ENCODE measurements at regions not wholly inside any gene's neighbourhood (a gene's known extent, or its start where the extent isn't known, plus 50 kb on each side); places are given as distances from the start of the nearest gene placed in this dataset.
A peak's percentile ranks its signal among the peaks of the same experiment; 100 is the strongest.

GRCh38 chr4:59086410-59086809, 1976.2 kb upstream of the IGFBP7 start:
- Histone ChIP-seq H3K9ac (ENCODE audit: low read depth, low read length) (no peak overlapping the region), H3K36me3 (ENCODE audit: insufficient read depth, low read length) (no peaks in the 10 kb centered on the region), H3K27me3 (ENCODE audit: insufficient read depth, low read length) (no peaks in the 10 kb centered on the region), H3K4me3 (ENCODE audit: low read length) (no peak overlapping the region), H3K4me1 (ENCODE audit: insufficient read depth, low read length) (no peaks in the 10 kb centered on the region), H3K9me3 (ENCODE audit: insufficient read depth, low read depth, low read length) (no peaks in the 10 kb centered on the region), H3K27ac (ENCODE audit: low read depth, low read length) (no peak overlapping the region)
- 100% methylated on average over 2 of the region's 3 CpGs for WGBS

- WGBS: 90% methylated on average over 11 of the region's 12 CpGs
- H3K4me3 ChIP-seq (ENCODE audit: low read length): no peak overlapping the region
- H3K36me3 ChIP-seq (ENCODE audit: insufficient read depth, low read length): no peaks in the 10 kb centered on the region
- no peak overlapping the region; the same call in 1 of the 2 replicates for H3K27ac ChIP-seq (ENCODE audit: low read depth, low read length)
- no peak overlapping the region for H3K9ac ChIP-seq (ENCODE audit: low read depth, low read length)
- H3K9me3 ChIP-seq (ENCODE audit: insufficient read depth, low read depth, low read length): no peaks in the 10 kb centered on the region
- H3K4me1 ChIP-seq (ENCODE audit: insufficient read depth, low read length): no peaks in the 10 kb centered on the region
- no peaks in the 10 kb centered on the region for H3K27me3 ChIP-seq (ENCODE audit: insufficient read depth, low read length)
Measured at GRCh38 chr4:59091146-59092142, 1981.3 kb upstream of the IGFBP7 start.

DNA sequence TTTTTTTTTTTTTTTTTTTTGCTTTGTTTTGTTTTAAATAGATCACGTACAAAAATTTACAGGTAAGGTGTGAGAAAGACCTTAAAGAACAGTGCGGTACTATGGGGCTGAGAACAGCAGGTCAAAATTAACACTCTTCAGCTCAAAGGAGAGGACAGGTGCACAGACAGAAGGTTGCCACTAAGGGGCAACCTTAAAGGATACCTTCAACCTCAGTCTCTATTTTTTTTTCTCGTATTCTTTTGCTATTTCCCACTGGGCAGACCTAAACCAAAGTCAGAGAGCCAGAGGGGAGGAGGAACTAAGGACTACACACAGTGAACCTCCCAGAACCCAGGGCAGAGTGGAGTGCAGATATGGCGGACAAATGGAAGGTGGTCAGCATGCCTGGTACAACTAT, 1984.3 kb upstream of the IGFBP7 start:
- H3K36me3 ChIP-seq (ENCODE audit: insufficient read depth, low read length): no peaks in the 10 kb centered on the region
- no peak overlapping the region for H3K27ac ChIP-seq (ENCODE audit: low read depth, low read length)
- no peaks in the 10 kb centered on the region for H3K9me3 ChIP-seq (ENCODE audit: insufficient read depth, low read depth, low read length)
- no peaks in the 10 kb centered on the region for H3K27me3 ChIP-seq (ENCODE audit: insufficient read depth, low read length)
- WGBS: 84% methylated on average over 4 of the region's 4 CpGs
- H3K9ac ChIP-seq (ENCODE audit: low read depth, low read length): no peak overlapping the region
- no peaks in the 10 kb centered on the region for H3K4me1 ChIP-seq (ENCODE audit: insufficient read depth, low read length)
- H3K4me3 ChIP-seq (ENCODE audit: low read length): no peak overlapping the region

- Histone ChIP-seq H3K36me3 (ENCODE audit: insufficient read depth, low read length) (no peaks in the 10 kb centered on the region), H3K4me1 (ENCODE audit: insufficient read depth, low read length) (no peaks in the 10 kb centered on the region), H3K27me3 (ENCODE audit: insufficient read depth, low read length) (no peaks in the 10 kb centered on the region), H3K27ac (ENCODE audit: low read depth, low read length) (no peak overlapping the region), H3K9me3 (ENCODE audit: insufficient read depth, low read depth, low read length) (no peaks in the 10 kb centered on the region), H3K9ac (ENCODE audit: low read depth, low read length) (no peak overlapping the region), H3K4me3 (ENCODE audit: low read length) (no peak overlapping the region)
- WGBS: 100% methylated on average over 1 of the region's 2 CpGs
Measured at GRCh38 chr4:59102311-59102710, 1992.1 kb upstream of the IGFBP7 start.

DNA sequence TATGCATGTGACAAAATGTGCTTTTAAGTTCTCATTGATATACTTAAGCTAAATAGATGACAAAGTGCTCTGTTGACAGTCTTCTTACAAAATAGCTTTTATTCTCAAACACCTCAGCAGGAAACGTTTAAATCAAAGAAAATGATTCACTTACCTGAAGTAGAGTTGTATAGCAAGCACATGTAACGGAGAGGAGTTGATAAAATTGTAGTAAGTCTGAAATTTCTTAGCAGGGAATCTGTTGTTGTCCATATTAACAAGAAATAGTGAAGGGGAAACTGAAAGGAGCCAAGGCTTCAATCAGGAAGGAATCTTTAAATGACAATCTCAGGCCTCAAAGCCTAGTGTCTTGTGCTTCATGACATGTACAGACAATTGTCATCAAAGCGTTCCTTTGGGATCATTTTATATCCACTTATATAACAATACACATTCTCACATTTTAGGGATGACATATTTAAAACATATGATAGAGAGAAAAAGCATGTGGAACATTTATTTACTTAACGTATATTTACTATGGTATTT, 2010.2 kb upstream of the IGFBP7 start:
- 86% methylated on average over 3 of the region's 4 CpGs for WGBS
- Histone ChIP-seq H3K4me3 (ENCODE audit: low read length) (no peak overlapping the region), H3K27me3 (ENCODE audit: insufficient read depth, low read length) (no peaks in the 10 kb centered on the region), H3K36me3 (ENCODE audit: insufficient read depth, low read length) (no peaks in the 10 kb centered on the region), H3K4me1 (ENCODE audit: insufficient read depth, low read length) (peaks cover 16% of the 10 kb centered on the region; the same call in 1 of the 2 replicates), H3K9ac (ENCODE audit: low read depth, low read length) (no peak overlapping the region), H3K9me3 (ENCODE audit: insufficient read depth, low read depth, low read length) (no peaks in the 10 kb centered on the region), H3K27ac (ENCODE audit: low read depth, low read length) (no peak overlapping the region)

DNA sequence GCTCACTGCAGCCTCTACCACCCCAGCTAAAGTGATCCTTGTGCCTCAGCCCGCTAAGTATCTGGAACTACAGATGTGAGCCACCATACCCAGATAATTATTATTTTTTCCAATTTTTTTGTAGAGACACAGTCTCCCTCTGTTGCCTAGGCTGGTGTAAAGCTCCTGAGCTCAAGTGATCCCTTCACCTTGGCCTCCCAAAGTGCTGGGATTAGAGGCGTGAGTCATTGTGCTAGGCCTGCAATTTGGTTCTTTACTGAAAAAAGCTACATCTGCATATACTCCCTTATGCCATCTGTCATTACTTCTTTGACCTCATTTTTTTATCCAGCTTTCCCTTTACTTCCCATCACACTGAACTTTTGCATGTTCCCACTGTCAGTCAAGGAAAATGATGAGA, 2012.4 kb upstream of the IGFBP7 start:
- Histone ChIP-seq H3K9ac (ENCODE audit: low read depth, low read length) (no peak overlapping the region), H3K36me3 (ENCODE audit: insufficient read depth, low read length) (no peaks in the 10 kb centered on the region), H3K4me3 (ENCODE audit: low read length) (no peak overlapping the region), H3K27ac (ENCODE audit: low read depth, low read length) (no peak overlapping the region), H3K27me3 (ENCODE audit: insufficient read depth, low read length) (no peaks in the 10 kb centered on the region), H3K4me1 (ENCODE audit: insufficient read depth, low read length) (peaks cover 16% of the 10 kb centered on the region; the same call in 1 of the 2 replicates), H3K9me3 (ENCODE audit: insufficient read depth, low read depth, low read length) (no peaks in the 10 kb centered on the region)
- 81% methylated on average over 1 of the region's 2 CpGs for WGBS

GRCh38 chr4:59126159-59126558, 2016.0 kb upstream of the IGFBP7 start:
- Histone ChIP-seq H3K4me1 (ENCODE audit: insufficient read depth, low read length) (no peaks in the 10 kb centered on the region), H3K27ac (ENCODE audit: low read depth, low read length) (no peak overlapping the region), H3K36me3 (ENCODE audit: insufficient read depth, low read length) (no peaks in the 10 kb centered on the region), H3K9ac (ENCODE audit: low read depth, low read length) (no peak overlapping the region), H3K27me3 (ENCODE audit: insufficient read depth, low read length) (no peaks in the 10 kb centered on the region), H3K4me3 (ENCODE audit: low read length) (no peak overlapping the region), H3K9me3 (ENCODE audit: insufficient read depth, low read depth, low read length) (no peaks in the 10 kb centered on the region)
- 94% methylated on average over 3 of the region's 4 CpGs for WGBS

DNA sequence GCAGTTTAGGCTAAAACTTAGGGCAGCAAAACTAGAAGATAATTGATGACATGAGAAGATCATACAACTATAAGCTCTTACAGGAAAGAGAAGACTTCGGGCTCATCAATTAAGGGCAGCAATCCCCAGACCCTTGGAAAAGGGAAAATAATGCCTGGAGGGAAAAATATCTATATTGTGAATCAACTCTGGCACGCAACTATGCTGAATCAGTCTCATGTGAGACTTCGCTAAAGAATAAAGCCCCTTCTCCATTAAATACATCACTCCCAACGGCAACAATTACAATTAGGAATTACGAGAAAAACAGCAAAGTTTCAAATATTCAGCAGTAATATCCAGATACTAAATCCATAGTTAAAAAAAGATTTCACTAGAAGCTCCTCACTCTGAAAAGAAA, 2016.8 kb upstream of the IGFBP7 start:
- no peak overlapping the region for H3K4me3 ChIP-seq (ENCODE audit: low read length)
- WGBS: 96% methylated on average over 5 of the region's 5 CpGs
- no peak overlapping the region for H3K9ac ChIP-seq (ENCODE audit: low read depth, low read length)
- no peaks in the 10 kb centered on the region for H3K27me3 ChIP-seq (ENCODE audit: insufficient read depth, low read length)
- no peaks in the 10 kb centered on the region for H3K36me3 ChIP-seq (ENCODE audit: insufficient read depth, low read length)
- no peaks in the 10 kb centered on the region for H3K9me3 ChIP-seq (ENCODE audit: insufficient read depth, low read depth, low read length)
- H3K4me1 ChIP-seq (ENCODE audit: insufficient read depth, low read length): no peaks in the 10 kb centered on the region
- H3K27ac ChIP-seq (ENCODE audit: low read depth, low read length): no peak overlapping the region

DNA sequence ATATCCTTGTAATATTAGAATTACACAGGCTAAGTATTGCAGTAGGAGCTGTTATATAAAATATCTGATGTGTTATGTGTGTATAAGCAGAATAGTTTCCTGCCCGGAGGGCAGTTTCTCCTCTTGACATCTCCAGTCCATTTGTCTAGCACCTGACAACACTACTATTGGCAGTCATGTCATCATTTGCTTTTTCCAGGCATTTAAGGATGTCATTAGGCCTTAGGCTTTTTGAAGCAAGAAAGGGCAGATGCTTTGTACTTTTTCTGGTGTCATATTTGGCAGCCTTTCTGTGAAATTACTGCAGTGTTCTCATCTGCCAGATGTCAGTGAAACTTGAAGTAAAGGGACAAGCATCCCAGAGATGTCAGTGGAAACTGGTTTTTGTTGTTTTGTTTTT, 2017.6 kb upstream of the IGFBP7 start:
- 100% methylated on average over 1 of the region's 1 CpG for WGBS
- H3K27ac ChIP-seq (ENCODE audit: low read depth, low read length): no peak overlapping the region

DNA sequence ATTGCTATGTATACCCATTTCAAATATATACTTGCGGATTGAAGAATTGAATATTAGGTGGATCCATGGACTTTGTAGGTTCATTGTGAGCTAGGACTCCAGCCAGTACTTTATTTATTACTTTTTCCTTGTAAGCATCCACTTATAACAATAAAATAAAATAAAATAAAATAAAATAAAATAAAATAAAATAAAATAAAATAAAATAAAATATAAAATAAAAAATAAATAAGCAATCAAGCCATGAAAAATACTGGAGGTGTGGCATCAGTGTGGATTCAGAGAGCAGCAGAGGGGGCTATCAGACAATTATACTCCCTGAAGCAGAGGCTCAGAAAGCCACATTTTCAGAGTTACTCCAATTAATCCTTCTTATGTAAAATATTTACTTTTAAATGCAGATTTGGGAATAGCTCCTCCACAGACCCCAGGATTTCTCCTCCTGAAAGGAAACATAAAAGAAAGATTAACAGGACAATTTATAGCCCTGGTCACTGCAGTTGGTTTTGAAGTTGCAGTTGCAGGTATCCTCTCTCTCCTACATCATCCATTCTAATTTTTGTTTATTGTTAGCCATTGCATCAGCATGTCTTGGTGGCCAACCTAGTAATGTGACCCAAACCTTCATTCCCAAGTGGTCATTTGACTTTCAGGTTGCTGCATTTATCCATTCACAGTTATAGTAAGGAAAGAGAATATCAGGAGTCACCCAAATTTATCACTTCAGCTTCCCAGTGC, 2025.2 kb upstream of the IGFBP7 start:
- WGBS: no CpG with 5 or more reads among the region's 1 CpG
- H3K27me3 ChIP-seq (ENCODE audit: insufficient read depth, low read length): no peaks in the 10 kb centered on the region

More for the DNA sequence above, 2017.6 kb upstream of the IGFBP7 start:
- H3K4me1 ChIP-seq (ENCODE audit: insufficient read depth, low read length): no peaks in the 10 kb centered on the region
- H3K27me3 ChIP-seq (ENCODE audit: insufficient read depth, low read length): no peaks in the 10 kb centered on the region
- H3K9ac ChIP-seq (ENCODE audit: low read depth, low read length): no peak overlapping the region
- H3K4me3 ChIP-seq (ENCODE audit: low read length): no peak overlapping the region
- H3K36me3 ChIP-seq (ENCODE audit: insufficient read depth, low read length): no peaks in the 10 kb centered on the region
- H3K9me3 ChIP-seq (ENCODE audit: insufficient read depth, low read depth, low read length): no peaks in the 10 kb centered on the region

GRCh38 chr4:59161249-59161648, 2038.9 kb upstream of the ADGRL3 start:
- WGBS: 78% methylated on average over 6 of the region's 6 CpGs
- Histone ChIP-seq H3K9me3 (ENCODE audit: insufficient read depth, low read depth, low read length) (no peaks in the 10 kb centered on the region), H3K27me3 (ENCODE audit: insufficient read depth, low read length) (no peaks in the 10 kb centered on the region), H3K4me1 (ENCODE audit: insufficient read depth, low read length) (peaks cover 20% of the 10 kb centered on the region), H3K9ac (ENCODE audit: low read depth, low read length) (no peak overlapping the region), H3K27ac (ENCODE audit: low read depth, low read length) (no peak overlapping the region), H3K4me3 (ENCODE audit: low read length) (no peak overlapping the region), H3K36me3 (ENCODE audit: insufficient read depth, low read length) (no peaks in the 10 kb centered on the region)

More for the DNA sequence above, 2025.2 kb upstream of the IGFBP7 start:
- H3K36me3 ChIP-seq (ENCODE audit: insufficient read depth, low read length): no peaks in the 10 kb centered on the region
- H3K9me3 ChIP-seq (ENCODE audit: insufficient read depth, low read depth, low read length): no peaks in the 10 kb centered on the region
- peak overlapping the region; percentile 18; the same call in 1 of the 2 replicates for H3K27ac ChIP-seq (ENCODE audit: low read depth, low read length)
- no peak overlapping the region for H3K9ac ChIP-seq (ENCODE audit: low read depth, low read length)
- no peak overlapping the region for H3K4me3 ChIP-seq (ENCODE audit: low read length)
- peaks cover 13% of the 10 kb centered on the region; the same call in 1 of the 2 replicates for H3K4me1 ChIP-seq (ENCODE audit: insufficient read depth, low read length)

All from HUES64 (cell line).